Endothelial cell of umbilical vein (primary cell): ENCODE measurements at regions not wholly inside any gene's neighbourhood (a gene's known extent, or its start where the extent isn't known, plus 50 kb on each side); places are given as distances from the start of the nearest gene placed in this dataset.

Experiments used
- BruUV-seq: library from RNA; stranded (reverse); fragments of 400-500 nt; replicated peaks from 2 replicates; lab custom pipeline; 2021; lab: Mats Ljungman, UMichigan
- CTCF ChIA-PET: fragments of 300-600, 350-600 bp; sonication (Branson Sonifier 250); formaldehyde crosslinking; loops from one replicate; lab custom pipeline; 2021; ENCODE audit warnings: antibody characterized with exemption, inconsistent platforms; lab: Charles Lee
- POLR2A ChIA-PET: fragments of 300-600, 350-600 bp; sonication (Branson Sonifier 250); formaldehyde crosslinking; loops from one replicate; lab custom pipeline; 2021; ENCODE audit warnings: antibody characterized with exemption, inconsistent platforms; lab: Charles Lee
- DNase-seq: peaks from one replicate; pipeline ENCODE4 v3.0.0-alpha.2; 2011; ENCODE audit warnings: low read depth, low spot score
- FAIRE-seq: peaks from 2 replicates; lab custom pipeline; 2011; peaks lifted over from hg19 to GRCh38; lab: Jason Lieb, UNC
- H2AFZ ChIP-seq: 2 replicates; pipeline ENCODE4 v1.6.0; 2012; ENCODE audit warnings: low read depth, low read length, control low read depth, inconsistent platforms
- H3K27ac ChIP-seq: 2 replicates; pipeline ENCODE4 v1.5.1; 2011; ENCODE audit warnings: low read depth, mild to moderate bottlenecking, control low read depth, low read length, moderate library complexity; ENCODE audit not compliant: insufficient read depth
- H3K27me3 ChIP-seq, 2 experiments: 2 replicates each; pipeline versions ENCODE4 v1.6.0 to v1.6.1; 2011; ENCODE audit warnings: low read length in 2 of 2, mixed read lengths in 1 of 2; ENCODE audit not compliant: control insufficient read depth in 2 of 2, insufficient read depth in 2 of 2
- H3K36me3 ChIP-seq, 2 experiments: 2 replicates in 1 of 2; 3 replicates in 1 of 2; pipeline ENCODE4 v1.5.1; 2011; ENCODE audit warnings: low read length in 2 of 2, mild to moderate bottlenecking in 1 of 2, moderate library complexity in 1 of 2; ENCODE audit not compliant: control insufficient read depth in 2 of 2, insufficient read depth in 2 of 2; ENCODE audit errors: extremely low read depth in 1 of 2
- H3K4me1 ChIP-seq: 3 replicates; pipeline ENCODE4 v1.5.1; 2011; ENCODE audit warnings: mild to moderate bottlenecking, low read length; ENCODE audit not compliant: control insufficient read depth, insufficient read depth; ENCODE audit errors: extremely low read depth
- H3K4me2 ChIP-seq: 2 replicates; pipeline ENCODE4 v1.6.1; 2011; ENCODE audit warnings: low read length, control low read depth, mixed read lengths; ENCODE audit not compliant: insufficient read depth
- H3K4me3 ChIP-seq, 3 experiments: fragments of 200-600 bp in 1 of 3; sonication (generic), shearing (Covaris generic) in 1 of 3; replicated peaks in 1 of 3; 2 replicates each; pipeline ENCODE4 v1.5.1; 2011 to 2016; ENCODE audit warnings: control low read depth in 3 of 3, low read length in 3 of 3, mild to moderate bottlenecking in 2 of 3, inconsistent platforms in 1 of 3, low read depth in 1 of 3, moderate library complexity in 1 of 3; ENCODE audit not compliant: insufficient read depth in 1 of 3
- H3K79me2 ChIP-seq: 2 replicates; pipeline ENCODE4 v1.6.0; 2012; ENCODE audit warnings: low read length, inconsistent platforms; ENCODE audit not compliant: control insufficient read depth, insufficient read depth
- H3K9ac ChIP-seq: replicated peaks from 2 replicates; pipeline ENCODE3; 2011; ENCODE audit warnings: low read length, control low read depth; ENCODE audit not compliant: insufficient read depth; ENCODE audit errors: extremely low read depth
- H3K9me1 ChIP-seq: replicated peaks from 3 replicates; pipeline ENCODE4 v1.6.0; 2011; ENCODE audit warnings: mild to moderate bottlenecking, low read length; ENCODE audit not compliant: control insufficient read depth, insufficient read depth; ENCODE audit errors: extremely low read depth
- H3K9me3 ChIP-seq: replicated peaks from 2 replicates; pipeline ENCODE4 v1.5.1; 2012; ENCODE audit warnings: low read length, inconsistent platforms; ENCODE audit not compliant: control insufficient read depth, insufficient read depth
- H4K20me1 ChIP-seq: replicated peaks from 2 replicates; pipeline ENCODE3; 2011; ENCODE audit warnings: mild to moderate bottlenecking, low read length; ENCODE audit not compliant: control insufficient read depth, insufficient read depth; ENCODE audit errors: extremely low read depth
- EZH2 ChIP-seq: IDR thresholded peaks from 2 replicates; pipeline ENCODE4 v1.6.1; 2012; ENCODE audit warnings: borderline replicate concordance, low read depth, mild to moderate bottlenecking, moderate library complexity, low read length, inconsistent platforms; ENCODE audit not compliant: severe bottlenecking
- FOS ChIP-seq: IDR thresholded peaks from 2 replicates; pipeline ENCODE4 v1.6.1; 2011; ENCODE audit warnings: mild to moderate bottlenecking, low read length, moderate library complexity, borderline replicate concordance; ENCODE audit not compliant: insufficient read depth
- GATA2 ChIP-seq: IDR thresholded peaks from 2 replicates; pipeline ENCODE4 v1.7.0; 2011; ENCODE audit warnings: low read depth, mild to moderate bottlenecking, moderate library complexity, mixed read lengths, low read length; ENCODE audit not compliant: insufficient read length, insufficient read depth
- JUN ChIP-seq: IDR thresholded peaks from 2 replicates; pipeline ENCODE4 v1.6.1; 2011; ENCODE audit warnings: borderline replicate concordance, low read depth; ENCODE audit not compliant: insufficient read length, insufficient read depth
- MYC ChIP-seq: IDR thresholded peaks from one replicate; pipeline ENCODE4 v1.6.1; 2011; ENCODE audit warnings: mild to moderate bottlenecking, low read depth, low read length
- POLR2A ChIP-seq: IDR thresholded peaks from 2 replicates; pipeline ENCODE4 v1.6.1; 2012; ENCODE audit warnings: low read depth, mild to moderate bottlenecking, control low read depth, low read length
- POLR2AphosphoS5 ChIP-seq: IDR thresholded peaks from 2 replicates; pipeline ENCODE4 v1.6.1; 2012; ENCODE audit warnings: low read depth, mild to moderate bottlenecking, control low read depth, low read length, moderate library complexity; ENCODE audit not compliant: insufficient read depth
- dilution Hi-C: fragments of 300-500 bp; cut with MboI; formaldehyde crosslinking; loops from one replicate; pipeline ENCODE4 v1.15.0; 2019; ENCODE audit warnings: low sequenced_read_pairs; ENCODE audit not compliant: extremely low pct_ligation_motif_present
- intact Hi-C: fragments of 100-400 bp; cut with micrococcal nuclease; formaldehyde crosslinking; loops from one replicate; pipeline ENCODE4 v1.10.0; 2022
- TF ChIP-seq, protein P1 (sequence below): IDR thresholded peaks from 2 replicates; pipeline ENCODE4 v1.6.1; 2011; ENCODE audit not compliant: insufficient read depth, insufficient read length
- TF ChIP-seq, protein P2 (sequence below), 2 donors: IDR thresholded peaks; 1 replicate in 1 of 2; 2 replicates in 1 of 2; pipeline ENCODE4 v1.5.1; 2011; ENCODE audit warnings: low read length in 2 of 2, mild to moderate bottlenecking in 2 of 2, moderate library complexity in 2 of 2, control low read depth in 1 of 2, inconsistent platforms in 1 of 2, low read depth in 1 of 2; ENCODE audit not compliant: insufficient read depth in 1 of 2; ENCODE audit errors: extremely low read depth in 1 of 2

DNA sequence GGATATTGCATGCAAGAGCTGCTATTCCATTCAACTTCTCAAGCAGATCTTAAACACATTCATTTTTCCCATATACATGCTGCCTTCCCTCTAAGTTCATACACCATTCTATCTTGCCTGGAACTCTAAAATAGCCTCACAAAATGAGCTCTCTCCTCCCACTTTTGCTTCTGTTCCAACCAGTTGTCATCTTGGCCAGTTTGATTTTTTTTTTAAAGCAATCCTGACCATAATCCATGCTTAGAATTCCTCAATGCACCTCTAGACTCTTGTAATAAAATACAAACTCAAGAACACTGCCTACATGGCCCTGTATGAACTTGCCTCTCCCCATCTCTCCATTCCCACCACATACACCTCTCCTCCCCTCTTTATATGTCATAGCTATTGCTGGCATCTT lies 68.6 kb upstream of the NPHP3 start:
- no peak for FAIRE-seq
- H3K4me1 ChIP-seq: no peaks in the 10 kb centered on the region
- CTCF ChIA-PET: no interaction called here
- H3K9me1 ChIP-seq: no peaks in the 10 kb centered on the region
- DNase-seq: no peak
- H3K27ac ChIP-seq: no peak overlapping the region
- no peak overlapping the region for H3K4me2 ChIP-seq
- intact Hi-C loops: no loop called here
- H2AFZ ChIP-seq: no peak overlapping the region
- H3K79me2 ChIP-seq: no peaks in the 10 kb centered on the region
- dilution Hi-C loops: no loop called here
- no TSS peak for BruUV-seq
- H3K36me3 ChIP-seq: no peaks in the 10 kb centered on the region
- no peak overlapping the region for H3K9ac ChIP-seq
- peaks cover 3 to 5% of the 10 kb centered on the region in 2 experiments for H3K27me3 ChIP-seq
- POLR2A ChIA-PET: no interaction called here
- no peaks in the 10 kb centered on the region for H3K9me3 ChIP-seq
- H4K20me1 ChIP-seq: no peaks in the 10 kb centered on the region
- no peak for TF ChIP-seq POLR2AphosphoS5
- no peak for TF ChIP-seq POLR2A
- TF ChIP-seq GATA2: no peak
- no peak for TF ChIP-seq FOS
- TF ChIP-seq EZH2: no peak
- TF ChIP-seq, protein P1, sequence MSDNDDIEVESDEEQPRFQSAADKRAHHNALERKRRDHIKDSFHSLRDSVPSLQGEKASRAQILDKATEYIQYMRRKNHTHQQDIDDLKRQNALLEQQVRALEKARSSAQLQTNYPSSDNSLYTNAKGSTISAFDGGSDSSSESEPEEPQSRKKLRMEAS: no peak
- TF ChIP-seq, protein P2, sequence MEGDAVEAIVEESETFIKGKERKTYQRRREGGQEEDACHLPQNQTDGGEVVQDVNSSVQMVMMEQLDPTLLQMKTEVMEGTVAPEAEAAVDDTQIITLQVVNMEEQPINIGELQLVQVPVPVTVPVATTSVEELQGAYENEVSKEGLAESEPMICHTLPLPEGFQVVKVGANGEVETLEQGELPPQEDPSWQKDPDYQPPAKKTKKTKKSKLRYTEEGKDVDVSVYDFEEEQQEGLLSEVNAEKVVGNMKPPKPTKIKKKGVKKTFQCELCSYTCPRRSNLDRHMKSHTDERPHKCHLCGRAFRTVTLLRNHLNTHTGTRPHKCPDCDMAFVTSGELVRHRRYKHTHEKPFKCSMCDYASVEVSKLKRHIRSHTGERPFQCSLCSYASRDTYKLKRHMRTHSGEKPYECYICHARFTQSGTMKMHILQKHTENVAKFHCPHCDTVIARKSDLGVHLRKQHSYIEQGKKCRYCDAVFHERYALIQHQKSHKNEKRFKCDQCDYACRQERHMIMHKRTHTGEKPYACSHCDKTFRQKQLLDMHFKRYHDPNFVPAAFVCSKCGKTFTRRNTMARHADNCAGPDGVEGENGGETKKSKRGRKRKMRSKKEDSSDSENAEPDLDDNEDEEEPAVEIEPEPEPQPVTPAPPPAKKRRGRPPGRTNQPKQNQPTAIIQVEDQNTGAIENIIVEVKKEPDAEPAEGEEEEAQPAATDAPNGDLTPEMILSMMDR (IDR thresholded peaks at IDR 0.05; ENCODE audit: extremely low read depth in 1 of 2, insufficient read depth in 1 of 2, low read depth in 1 of 2, low read length in 2 of 2): no peak
- no peak for TF ChIP-seq MYC
- no peak for TF ChIP-seq JUN
- no peak overlapping the region for H3K4me3 ChIP-seq
